Hippocampal formation (tissue), 2 donors: ENCODE measurements at regions not wholly inside any gene's neighbourhood (a gene's known extent, or its start where the extent isn't known, plus 50 kb on each side); places are given as distances from the start of the nearest gene placed in this dataset.
"Not testable (repeated sequence)": the region's sequence is repeated elsewhere in the genome, so short reads cannot be mapped to it uniquely, and the experiment has no call there.

Experiments
- DNase-seq, 2 donors: peaks; one replicate each; lab custom pipeline; 2025; lab: John Stamatoyannopoulos, UW

GRCh38 chr6:145273136-145273535 is 462.2 kb downstream of the EPM2A start:
- DNase-seq = no peak

GRCh38 chr6:145274083-145274482 is 461.2 kb downstream of the EPM2A start:
- DNase-seq = no peak

- no peak for DNase-seq
Observed at GRCh38 chr6:145275019-145275418, 460.3 kb downstream of the EPM2A start.

- no peak for DNase-seq
Observed at GRCh38 chr6:145275787-145276186, 459.5 kb downstream of the EPM2A start.

GRCh38 chr6:145276756-145277155 is 458.6 kb downstream of the EPM2A start:
- DNase-seq = no peak

- DNase-seq = no peak
Observed at GRCh38 chr6:145277358-145278086, 457.8 kb downstream of the EPM2A start.

- no peak for DNase-seq
Observed at GRCh38 chr6:145278163-145278807, 457.0 kb downstream of the EPM2A start.

GRCh38 chr6:145279551-145279950 is 455.8 kb downstream of the EPM2A start:
- no peak for DNase-seq

- no peak for DNase-seq
Observed at GRCh38 chr6:145279993-145280392, 455.3 kb downstream of the EPM2A start.

GRCh38 chr6:145283209-145283608 is 452.1 kb downstream of the EPM2A start:
- DNase-seq = not testable (repeated sequence)

GRCh38 chr6:145283856-145284255 is 451.5 kb downstream of the EPM2A start:
- DNase-seq = no peak

- no peak for DNase-seq
Observed at GRCh38 chr6:145286916-145287315, 448.4 kb downstream of the EPM2A start.

- DNase-seq = no peak
Observed at GRCh38 chr6:145289573-145289972, 445.7 kb downstream of the EPM2A start.

- no peak for DNase-seq
Observed at GRCh38 chr6:145290122-145290521, 445.2 kb downstream of the EPM2A start.

- no peak for DNase-seq
Observed at GRCh38 chr6:145292066-145292465, 443.3 kb downstream of the EPM2A start.

- DNase-seq = no peak
Observed at GRCh38 chr6:145294942-145295341, 440.4 kb downstream of the EPM2A start.

GRCh38 chr6:145295746-145296145 is 439.6 kb downstream of the EPM2A start:
- no peak for DNase-seq

GRCh38 chr6:145305670-145306069 is 429.6 kb downstream of the EPM2A start:
- no peak for DNase-seq

- DNase-seq = no peak
Observed at GRCh38 chr6:145306489-145306888, 428.8 kb downstream of the EPM2A start.

- no peak for DNase-seq
Observed at GRCh38 chr6:145309842-145310535, 425.3 kb downstream of the EPM2A start.

GRCh38 chr6:145312481-145312880 is 422.8 kb downstream of the EPM2A start:
- no peak for DNase-seq

GRCh38 chr6:145313041-145313855 is 422.1 kb downstream of the EPM2A start:
- DNase-seq = no peak
